ENCODE measurements at regions not wholly inside any gene's neighbourhood (a gene's known extent, or its start where the extent isn't known, plus 50 kb on each side); places are given as distances from the start of the nearest gene placed in this dataset.

DNA sequence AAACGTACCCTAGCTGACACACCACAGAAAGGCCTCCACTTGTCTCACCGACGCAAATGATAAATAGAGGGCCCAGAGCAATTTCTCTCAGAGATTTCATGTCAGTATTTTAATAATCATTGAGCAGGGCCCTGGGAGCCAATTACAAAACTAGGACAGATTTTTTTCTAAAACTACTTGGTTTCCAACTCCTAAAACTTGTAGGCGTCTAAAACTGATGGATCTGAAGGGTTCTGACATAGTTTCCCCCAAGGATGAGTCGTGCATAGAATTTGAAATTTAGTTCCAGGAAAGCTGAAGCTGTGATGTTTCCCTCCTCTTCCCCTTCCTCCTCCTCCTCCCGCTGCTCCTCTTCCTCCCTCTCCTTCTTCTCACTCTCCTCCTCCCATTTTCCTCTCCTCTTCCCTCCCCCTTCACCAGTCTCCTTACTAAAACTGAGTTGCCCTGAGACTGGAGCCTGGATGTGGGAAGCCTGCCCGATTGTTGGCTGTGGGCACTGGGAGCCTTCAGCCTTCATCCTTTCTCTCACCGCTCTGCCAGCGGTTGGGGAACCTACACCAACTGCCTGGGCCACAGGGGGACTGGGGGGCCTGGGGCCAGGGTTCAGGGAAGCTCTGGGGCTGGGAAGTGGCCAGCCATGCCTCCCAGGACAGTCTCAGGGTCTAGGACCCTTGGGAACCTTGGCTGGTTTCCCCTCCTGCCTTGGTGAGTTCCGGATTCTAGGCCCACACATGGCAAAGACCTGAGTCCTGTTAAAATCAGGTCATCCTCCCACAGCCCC is 73.9 kb upstream of the SLC6A11 start:
- no peak overlapping the region for H3K4me3 Mint-ChIP-seq

DNA sequence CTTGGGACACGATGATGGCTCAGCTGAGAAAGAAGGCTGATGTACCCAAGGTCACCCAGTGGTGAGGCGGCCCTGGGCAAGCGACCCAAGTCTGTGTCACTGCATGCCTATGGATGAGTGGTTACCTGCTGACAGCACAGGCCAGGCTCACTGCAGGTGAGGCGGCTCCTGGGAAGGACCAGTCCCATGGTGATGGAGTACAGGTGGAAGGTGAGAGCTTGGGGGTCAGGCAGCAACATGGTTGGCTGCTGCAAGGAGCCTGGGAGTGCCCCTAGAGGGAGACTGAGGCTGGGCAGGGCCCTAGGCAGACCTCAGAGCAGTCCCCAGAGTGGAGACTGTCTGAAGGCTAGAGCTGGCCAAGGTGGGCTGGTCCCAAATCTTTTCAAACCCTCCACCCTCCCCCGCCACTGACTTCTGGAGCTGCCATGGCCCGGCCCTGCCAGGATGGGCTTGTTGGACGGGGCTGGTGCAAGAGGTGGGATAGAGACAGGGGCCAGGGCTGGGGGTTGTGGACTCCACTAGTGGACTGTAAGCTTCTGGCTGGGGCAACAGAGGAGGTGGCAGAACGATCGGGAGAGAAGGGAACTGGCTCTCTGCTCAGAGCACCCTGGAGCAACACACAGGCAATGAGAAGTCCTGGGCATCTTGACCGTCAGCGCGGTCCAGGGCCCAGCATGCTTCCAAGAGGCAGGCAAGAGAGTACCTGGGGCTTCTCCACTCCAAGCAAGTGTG is 72.5 kb upstream of the SLC6A11 start:
- ChIA-PET CTCF (interaction anchor here (0.6 to 1.3 kb wide), 6 partner anchors 15 to 371 kb away, joined by 3 to 4 read pairs (median 3); no protein-coding TSS in a partner anchor), POLR2A (no interaction called here)
- peaks cover 3% of the 10 kb centered on the region for H3K4me1 Mint-ChIP-seq
- H3K27ac Mint-ChIP-seq, result no peak overlapping the region
- no peaks in the 10 kb centered on the region for H3K36me3 Mint-ChIP-seq
- H3K27me3 Mint-ChIP-seq (ENCODE audit: low read depth), result peaks cover 11% of the 10 kb centered on the region
- no peak for TF ChIP-seq RELA (CRISPR knock-in tag; IDR thresholded peaks at IDR 0.05; ENCODE audit: borderline replicate concordance)
- TF ChIP-seq JAZF1 (CRISPR knock-in tag; IDR thresholded peaks at IDR 0.05), result no peak
- TF ChIP-seq FOXP1 (CRISPR knock-in tag; IDR thresholded peaks at IDR 0.05; ENCODE audit: borderline replicate concordance), result no peak
- TF ChIP-seq, protein P1, sequence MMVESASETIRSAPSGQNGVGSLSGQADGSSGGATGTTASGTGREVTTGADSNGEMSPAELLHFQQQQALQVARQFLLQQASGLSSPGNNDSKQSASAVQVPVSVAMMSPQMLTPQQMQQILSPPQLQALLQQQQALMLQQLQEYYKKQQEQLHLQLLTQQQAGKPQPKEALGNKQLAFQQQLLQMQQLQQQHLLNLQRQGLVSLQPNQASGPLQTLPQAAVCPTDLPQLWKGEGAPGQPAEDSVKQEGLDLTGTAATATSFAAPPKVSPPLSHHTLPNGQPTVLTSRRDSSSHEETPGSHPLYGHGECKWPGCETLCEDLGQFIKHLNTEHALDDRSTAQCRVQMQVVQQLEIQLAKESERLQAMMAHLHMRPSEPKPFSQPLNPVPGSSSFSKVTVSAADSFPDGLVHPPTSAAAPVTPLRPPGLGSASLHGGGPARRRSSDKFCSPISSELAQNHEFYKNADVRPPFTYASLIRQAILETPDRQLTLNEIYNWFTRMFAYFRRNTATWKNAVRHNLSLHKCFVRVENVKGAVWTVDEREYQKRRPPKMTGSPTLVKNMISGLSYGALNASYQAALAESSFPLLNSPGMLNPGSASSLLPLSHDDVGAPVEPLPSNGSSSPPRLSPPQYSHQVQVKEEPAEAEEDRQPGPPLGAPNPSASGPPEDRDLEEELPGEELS (CRISPR knock-in tag; IDR thresholded peaks at IDR 0.05), result no peak
- TF ChIP-seq GABPB1 (CRISPR knock-in tag; IDR thresholded peaks at IDR 0.05), result no peak
- TF ChIP-seq, protein P2, sequence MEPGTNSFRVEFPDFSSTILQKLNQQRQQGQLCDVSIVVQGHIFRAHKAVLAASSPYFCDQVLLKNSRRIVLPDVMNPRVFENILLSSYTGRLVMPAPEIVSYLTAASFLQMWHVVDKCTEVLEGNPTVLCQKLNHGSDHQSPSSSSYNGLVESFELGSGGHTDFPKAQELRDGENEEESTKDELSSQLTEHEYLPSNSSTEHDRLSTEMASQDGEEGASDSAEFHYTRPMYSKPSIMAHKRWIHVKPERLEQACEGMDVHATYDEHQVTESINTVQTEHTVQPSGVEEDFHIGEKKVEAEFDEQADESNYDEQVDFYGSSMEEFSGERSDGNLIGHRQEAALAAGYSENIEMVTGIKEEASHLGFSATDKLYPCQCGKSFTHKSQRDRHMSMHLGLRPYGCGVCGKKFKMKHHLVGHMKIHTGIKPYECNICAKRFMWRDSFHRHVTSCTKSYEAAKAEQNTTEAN (CRISPR knock-in tag; IDR thresholded peaks at IDR 0.05), result no peak
- TF ChIP-seq, protein P3, sequence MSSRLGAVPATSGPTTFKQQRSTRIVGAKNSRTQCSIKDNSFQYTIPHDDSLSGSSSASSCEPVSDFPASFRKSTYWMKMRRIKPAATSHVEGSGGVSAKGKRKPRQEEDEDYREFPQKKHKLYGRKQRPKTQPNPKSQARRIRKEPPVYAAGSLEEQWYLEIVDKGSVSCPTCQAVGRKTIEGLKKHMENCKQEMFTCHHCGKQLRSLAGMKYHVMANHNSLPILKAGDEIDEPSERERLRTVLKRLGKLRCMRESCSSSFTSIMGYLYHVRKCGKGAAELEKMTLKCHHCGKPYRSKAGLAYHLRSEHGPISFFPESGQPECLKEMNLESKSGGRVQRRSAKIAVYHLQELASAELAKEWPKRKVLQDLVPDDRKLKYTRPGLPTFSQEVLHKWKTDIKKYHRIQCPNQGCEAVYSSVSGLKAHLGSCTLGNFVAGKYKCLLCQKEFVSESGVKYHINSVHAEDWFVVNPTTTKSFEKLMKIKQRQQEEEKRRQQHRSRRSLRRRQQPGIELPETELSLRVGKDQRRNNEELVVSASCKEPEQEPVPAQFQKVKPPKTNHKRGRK (CRISPR knock-in tag; IDR thresholded peaks at IDR 0.05; ENCODE audit: borderline replicate concordance), result no peak
- TF ChIP-seq NR1H2 (CRISPR knock-in tag; IDR thresholded peaks at IDR 0.05), result no peak
- H3K9me3 Mint-ChIP-seq, result no peaks in the 10 kb centered on the region
- DNase-seq (ENCODE audit: low spot score) (no peak), ATAC-seq (no peak)
- H3K4me3 Mint-ChIP-seq, result no peak overlapping the region

More for the DNA sequence above, 73.9 kb upstream of the SLC6A11 start:
- Mint-ChIP-seq H3K36me3 (no peaks in the 10 kb centered on the region), H3K27ac (no peak overlapping the region), H3K4me1 (peaks cover 5% of the 10 kb centered on the region), H3K9me3 (no peaks in the 10 kb centered on the region), H3K27me3 (ENCODE audit: low read depth) (peaks cover 23% of the 10 kb centered on the region)
- TF ChIP-seq GABPB1 (CRISPR knock-in tag; IDR thresholded peaks at IDR 0.05) (no peak), ZNF232 (CRISPR knock-in tag; IDR thresholded peaks at IDR 0.05) (no peak), NR2C2 (CRISPR knock-in tag; IDR thresholded peaks at IDR 0.05) (no peak), ZNF138 (CRISPR knock-in tag; conservative IDR thresholded peaks at IDR 0.05) (no peak), JUN (CRISPR knock-in tag; IDR thresholded peaks at IDR 0.05) (no peak), TP53 (CRISPR knock-in tag; IDR thresholded peaks at IDR 0.05) (no peak), NFE2L1 (CRISPR knock-in tag; IDR thresholded peaks at IDR 0.05) (no peak), CREB1 (CRISPR knock-in tag; IDR thresholded peaks at IDR 0.05) (no peak), ATF1 (CRISPR knock-in tag; IDR thresholded peaks at IDR 0.05) (no peak)
- TF ChIP-seq, protein P4, sequence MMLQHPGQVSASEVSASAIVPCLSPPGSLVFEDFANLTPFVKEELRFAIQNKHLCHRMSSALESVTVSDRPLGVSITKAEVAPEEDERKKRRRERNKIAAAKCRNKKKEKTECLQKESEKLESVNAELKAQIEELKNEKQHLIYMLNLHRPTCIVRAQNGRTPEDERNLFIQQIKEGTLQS (CRISPR knock-in tag; conservative IDR thresholded peaks at IDR 0.05), result no peak
- TF ChIP-seq, protein P5, sequence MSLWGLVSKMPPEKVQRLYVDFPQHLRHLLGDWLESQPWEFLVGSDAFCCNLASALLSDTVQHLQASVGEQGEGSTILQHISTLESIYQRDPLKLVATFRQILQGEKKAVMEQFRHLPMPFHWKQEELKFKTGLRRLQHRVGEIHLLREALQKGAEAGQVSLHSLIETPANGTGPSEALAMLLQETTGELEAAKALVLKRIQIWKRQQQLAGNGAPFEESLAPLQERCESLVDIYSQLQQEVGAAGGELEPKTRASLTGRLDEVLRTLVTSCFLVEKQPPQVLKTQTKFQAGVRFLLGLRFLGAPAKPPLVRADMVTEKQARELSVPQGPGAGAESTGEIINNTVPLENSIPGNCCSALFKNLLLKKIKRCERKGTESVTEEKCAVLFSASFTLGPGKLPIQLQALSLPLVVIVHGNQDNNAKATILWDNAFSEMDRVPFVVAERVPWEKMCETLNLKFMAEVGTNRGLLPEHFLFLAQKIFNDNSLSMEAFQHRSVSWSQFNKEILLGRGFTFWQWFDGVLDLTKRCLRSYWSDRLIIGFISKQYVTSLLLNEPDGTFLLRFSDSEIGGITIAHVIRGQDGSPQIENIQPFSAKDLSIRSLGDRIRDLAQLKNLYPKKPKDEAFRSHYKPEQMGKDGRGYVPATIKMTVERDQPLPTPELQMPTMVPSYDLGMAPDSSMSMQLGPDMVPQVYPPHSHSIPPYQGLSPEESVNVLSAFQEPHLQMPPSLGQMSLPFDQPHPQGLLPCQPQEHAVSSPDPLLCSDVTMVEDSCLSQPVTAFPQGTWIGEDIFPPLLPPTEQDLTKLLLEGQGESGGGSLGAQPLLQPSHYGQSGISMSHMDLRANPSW (CRISPR knock-in tag; conservative IDR thresholded peaks at IDR 0.05; ENCODE audit: low read depth), result no peak
- TF ChIP-seq, protein P6, sequence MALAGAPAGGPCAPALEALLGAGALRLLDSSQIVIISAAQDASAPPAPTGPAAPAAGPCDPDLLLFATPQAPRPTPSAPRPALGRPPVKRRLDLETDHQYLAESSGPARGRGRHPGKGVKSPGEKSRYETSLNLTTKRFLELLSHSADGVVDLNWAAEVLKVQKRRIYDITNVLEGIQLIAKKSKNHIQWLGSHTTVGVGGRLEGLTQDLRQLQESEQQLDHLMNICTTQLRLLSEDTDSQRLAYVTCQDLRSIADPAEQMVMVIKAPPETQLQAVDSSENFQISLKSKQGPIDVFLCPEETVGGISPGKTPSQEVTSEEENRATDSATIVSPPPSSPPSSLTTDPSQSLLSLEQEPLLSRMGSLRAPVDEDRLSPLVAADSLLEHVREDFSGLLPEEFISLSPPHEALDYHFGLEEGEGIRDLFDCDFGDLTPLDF (CRISPR knock-in tag; IDR thresholded peaks at IDR 0.05), result no peak
- TF ChIP-seq, protein P7, sequence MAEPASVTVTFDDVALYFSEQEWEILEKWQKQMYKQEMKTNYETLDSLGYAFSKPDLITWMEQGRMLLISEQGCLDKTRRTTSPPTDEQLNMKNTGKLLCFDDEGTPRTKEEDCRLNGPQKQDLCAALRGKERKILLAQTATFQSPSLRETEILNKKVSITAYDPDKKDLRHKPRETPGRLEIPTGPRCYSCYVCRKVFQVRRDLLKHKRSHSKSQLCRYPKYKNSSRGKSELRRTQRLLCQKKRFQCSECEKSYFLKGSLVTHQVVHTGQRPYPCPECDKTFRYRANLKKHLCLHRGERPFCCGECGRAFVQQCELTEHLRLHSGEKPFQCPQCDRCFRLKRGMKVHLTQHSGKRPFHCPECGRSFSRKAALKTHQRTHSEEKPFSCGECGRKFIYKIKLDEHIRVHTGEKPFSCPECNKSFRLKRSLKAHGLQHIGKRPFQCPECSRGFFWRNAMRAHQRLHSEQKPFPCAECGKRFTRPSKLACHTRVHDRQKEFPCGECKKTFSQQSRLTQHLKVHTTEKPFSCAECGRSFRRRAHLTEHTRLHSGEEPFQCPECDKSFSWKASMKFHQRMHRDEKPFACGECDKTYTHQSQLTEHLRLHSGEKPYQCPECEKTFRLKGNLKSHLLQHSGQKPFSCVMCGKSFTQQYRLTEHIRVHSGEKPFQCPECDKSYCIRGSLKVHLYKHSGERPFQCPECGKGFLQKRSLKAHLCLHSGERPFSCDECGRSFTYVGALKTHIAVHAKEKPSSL (CRISPR knock-in tag; conservative IDR thresholded peaks at IDR 0.05), result no peak
- no peak for DNase-seq (ENCODE audit: low spot score)
- ChIA-PET CTCF (no interaction called here), POLR2A (interaction anchor here (0.6 kb wide), 1 partner anchor 594 kb away, joined by 4 read pairs; no protein-coding TSS in a partner anchor)
- ATAC-seq, result no peak
